H1 (cell line): ENCODE measurements at regions not wholly inside any gene's neighbourhood (a gene's known extent, or its start where the extent isn't known, plus 50 kb on each side); places are given as distances from the start of the nearest gene placed in this dataset.

ENCODE experiments used
- CTCF ChIA-PET: fragments of 300-600 bp; sonication (Branson Sonifier 250); formaldehyde crosslinking; loops from one replicate; lab custom pipeline; 2021; ENCODE audit not compliant: partially characterized antibody; lab: Charles Lee
- POLR2A ChIA-PET: fragments of 300-600 bp; sonication (Branson Sonifier 250); formaldehyde crosslinking; loops from one replicate; lab custom pipeline; 2021; ENCODE audit warnings: inconsistent platforms; ENCODE audit not compliant: partially characterized antibody; lab: Charles Lee
- DNase-seq, 2 experiments: peaks; one replicate each; pipeline versions ENCODE4 v3.0.0 to v3.0.0-alpha.2; 2010 to 2022; ENCODE audit warnings: low spot score in 2 of 2, low read depth in 1 of 2, mixed read lengths in 1 of 2
- FAIRE-seq: peaks from 2 replicates; lab custom pipeline; 2011; peaks lifted over from hg19 to GRCh38; lab: Jason Lieb, UNC
- H2AFZ ChIP-seq: 2 replicates; pipeline ENCODE4 v1.8.1; 2012; ENCODE audit warnings: low read length, inconsistent platforms
- H2AK5ac ChIP-seq: 2 replicates; pipeline ENCODE4 v1.6.1; 2013; ENCODE audit warnings: low read depth, low read length
- H2BK120ac ChIP-seq: replicated peaks from 2 replicates; pipeline ENCODE3; 2013; ENCODE audit warnings: low read depth, low read length, inconsistent platforms
- H2BK12ac ChIP-seq: 2 replicates; pipeline ENCODE4 v1.6.1; 2013; ENCODE audit warnings: low read depth, low read length
- H2BK15ac ChIP-seq: 2 replicates; pipeline ENCODE4 v1.6.1; 2013; ENCODE audit warnings: low read length
- H2BK20ac ChIP-seq: 2 replicates; pipeline ENCODE4 v1.6.1; 2013; ENCODE audit warnings: low read length
- H2BK5ac ChIP-seq: 2 replicates; pipeline ENCODE4 v1.6.1; 2013; ENCODE audit warnings: low read depth, low read length
- H3K14ac ChIP-seq: 2 replicates; pipeline ENCODE4 v1.6.1; 2013; ENCODE audit warnings: inconsistent platforms; ENCODE audit not compliant: insufficient read length
- H3K18ac ChIP-seq: 2 replicates; pipeline ENCODE4 v1.6.1; 2013; ENCODE audit warnings: low read length; ENCODE audit errors: extremely low read depth
- H3K23ac ChIP-seq: 2 replicates; pipeline ENCODE4 v1.6.1; 2013; ENCODE audit warnings: inconsistent platforms; ENCODE audit not compliant: insufficient read length
- H3K23me2 ChIP-seq: 2 replicates; pipeline ENCODE4 v1.6.1; 2013; ENCODE audit warnings: low read depth, low read length
- H3K27ac ChIP-seq: 2 replicates; pipeline ENCODE4 v1.6.1; 2011; ENCODE audit warnings: low read depth, low read length, inconsistent platforms
- H3K27me3 ChIP-seq, 4 experiments: replicated peaks in 1 of 4; 1 replicate in 1 of 4; 2 replicates in 3 of 4; pipeline versions ENCODE4 v1.6.1 to v1.8.1; 2011 to 2013; ENCODE audit warnings: low read length in 3 of 4, mild to moderate bottlenecking in 3 of 4, inconsistent platforms in 2 of 4, mixed read lengths in 2 of 4, moderate library complexity in 1 of 4; ENCODE audit not compliant: control insufficient read depth in 3 of 4, insufficient read depth in 3 of 4; ENCODE audit errors: extremely low read depth in 1 of 4
- H3K36me3 ChIP-seq, 4 experiments: 2 replicates each; pipeline versions ENCODE4 v1.6.1 to v1.8.1; 2011 to 2013; ENCODE audit warnings: mild to moderate bottlenecking in 4 of 4, low read length in 3 of 4, moderate library complexity in 2 of 4, control low read depth in 1 of 4, inconsistent platforms in 1 of 4; ENCODE audit not compliant: insufficient read depth in 4 of 4, control insufficient read depth in 2 of 4
- H3K4ac ChIP-seq: replicated peaks from 2 replicates; pipeline ENCODE3; 2013; ENCODE audit warnings: low read length, low read depth, mixed read lengths, inconsistent platforms; ENCODE audit not compliant: insufficient read length
- H3K4me1 ChIP-seq, 4 experiments: replicated peaks in 1 of 4; 1 replicate in 1 of 4; 2 replicates in 3 of 4; pipeline versions ENCODE4 v1.6.1 to v1.8.1; 2011 to 2013; ENCODE audit warnings: low read length in 3 of 4, inconsistent platforms in 2 of 4, mixed read lengths in 1 of 4; ENCODE audit not compliant: insufficient read depth in 4 of 4, control insufficient read depth in 3 of 4
- H3K4me2 ChIP-seq, 2 experiments: 2 replicates each; pipeline versions ENCODE4 v1.6.1 to v1.8.1; 2011 to 2013; ENCODE audit warnings: low read depth in 2 of 2, low read length in 2 of 2, control low read depth in 1 of 2, inconsistent platforms in 1 of 2, mild to moderate bottlenecking in 1 of 2; ENCODE audit not compliant: insufficient read depth in 1 of 2
- H3K4me3 ChIP-seq, 4 experiments: fragments of 200-600, 300-600 bp in 1 of 4; sonication (generic), shearing (Covaris generic), sonication (Bioruptor Twin) in 1 of 4; 2 replicates each; pipeline versions ENCODE4 v1.5.1 to v1.8.1; 2011 to 2016; ENCODE audit warnings: low read length in 4 of 4, low read depth in 3 of 4, control low read depth in 2 of 4, inconsistent platforms in 2 of 4, mild to moderate bottlenecking in 2 of 4, mixed read lengths in 1 of 4, moderate library complexity in 1 of 4; ENCODE audit not compliant: insufficient read depth in 2 of 4; ENCODE audit errors: extremely low read depth in 1 of 4
- H3K56ac ChIP-seq: replicated peaks from 2 replicates; pipeline ENCODE3; 2013; ENCODE audit warnings: low read depth, mild to moderate bottlenecking, mixed read lengths, low read length, inconsistent platforms; ENCODE audit not compliant: insufficient read length
- H3K79me1 ChIP-seq: 2 replicates; pipeline ENCODE4 v1.6.1; 2013; ENCODE audit warnings: low read depth, low read length, control low read depth
- H3K79me2 ChIP-seq, 2 experiments: 2 replicates each; pipeline versions ENCODE4 v1.6.1 to v1.8.1; 2012 to 2013; ENCODE audit warnings: low read length in 2 of 2, mild to moderate bottlenecking in 2 of 2, inconsistent platforms in 1 of 2; ENCODE audit not compliant: insufficient read depth in 2 of 2, control insufficient read depth in 1 of 2
- H3K9ac ChIP-seq, 4 experiments: replicated peaks in 1 of 4; 1 replicate in 1 of 4; 2 replicates in 3 of 4; pipeline versions ENCODE4 v1.6.1 to v1.8.1; 2011 to 2013; ENCODE audit warnings: low read depth in 3 of 4, low read length in 3 of 4, control low read depth in 2 of 4, mild to moderate bottlenecking in 2 of 4, moderate library complexity in 2 of 4, inconsistent platforms in 1 of 4; ENCODE audit errors: extremely low read depth in 1 of 4
- H3K9me3 ChIP-seq, 2 experiments: 2 replicates each; pipeline versions ENCODE4 v1.6.1 to v1.8.1; 2012 to 2013; ENCODE audit warnings: mild to moderate bottlenecking in 2 of 2, moderate library complexity in 2 of 2, control low read depth in 1 of 2, inconsistent platforms in 1 of 2, low read depth in 1 of 2, low read length in 1 of 2, mixed read lengths in 1 of 2; ENCODE audit not compliant: insufficient read depth in 2 of 2
- H4K20me1 ChIP-seq, 2 experiments: replicated peaks in 1 of 2; 2 replicates each; pipeline versions ENCODE3 to v1.8.1; 2011 to 2013; ENCODE audit warnings: inconsistent platforms in 2 of 2, low read length in 2 of 2, mild to moderate bottlenecking in 1 of 2; ENCODE audit not compliant: insufficient read depth in 2 of 2, control insufficient read depth in 1 of 2
- H4K5ac ChIP-seq: 2 replicates; pipeline ENCODE4 v1.6.1; 2013; ENCODE audit warnings: low read length, low read depth, mixed read lengths, inconsistent platforms; ENCODE audit not compliant: insufficient read length
- H4K8ac ChIP-seq: 2 replicates; pipeline ENCODE4 v1.8.0; 2013; ENCODE audit warnings: mild to moderate bottlenecking, moderate library complexity, low read length, inconsistent platforms; ENCODE audit not compliant: insufficient read depth; ENCODE audit errors: extremely low read depth
- H4K91ac ChIP-seq: replicated peaks from 2 replicates; pipeline ENCODE3; 2013; ENCODE audit warnings: low read length, mixed read lengths, inconsistent platforms; ENCODE audit not compliant: insufficient read length
- FOSL1 ChIP-seq: IDR thresholded peaks from 2 replicates; pipeline ENCODE4 v1.6.1; 2011; ENCODE audit warnings: mild to moderate bottlenecking, low read depth, low read length, moderate library complexity; ENCODE audit not compliant: insufficient read depth
- HDAC6 ChIP-seq: IDR thresholded peaks from one replicate; pipeline ENCODE4 v1.7.1; 2012; ENCODE audit warnings: low read depth, mild to moderate bottlenecking, inconsistent platforms, low read length, moderate library complexity
- RNF2 ChIP-seq: fragments of 200-900, 300-1000 bp; sonication (generic); IDR thresholded peaks from 2 replicates; pipeline ENCODE4 v1.7.1; 2016; ENCODE audit warnings: borderline replicate concordance, low read depth, mild to moderate bottlenecking, antibody characterized with exemption, low read length; ENCODE audit not compliant: poor library complexity, severe bottlenecking; ENCODE audit errors: missing control alignments
- SP1 ChIP-seq: IDR thresholded peaks from 2 replicates; pipeline ENCODE4 v1.6.1; 2011; ENCODE audit warnings: low read depth, low read length
- WGBS, 2 experiments: shearing (Covaris generic) in 1 of 2; methylation state at CpG; one replicate each; pipeline versions ENCODE4 v1.1.6 to v1.1.7; 2013 to 2015; ENCODE audit warnings: low lambda C conversion rate in 2 of 2, mixed read lengths in 2 of 2, inconsistent platforms in 1 of 2, low coverage in 1 of 2, missing lambda C conversion rate in 1 of 2; ENCODE audit not compliant: insufficient replicate concordance in 2 of 2, insufficient coverage in 1 of 2, insufficient read length in 1 of 2; ENCODE audit errors: extremely low coverage in 1 of 2, missing lambda C conversion rate in 1 of 2; 5-methylcytosine and 5-hydroxymethylcytosine counted together

GRCh38 chr13:66106246-66106645, 1123.9 kb downstream of the PCDH9 start:
- Histone ChIP-seq H3K14ac (no peak overlapping the region), H3K23me2 (no peaks in the 10 kb centered on the region), H3K18ac (no peak overlapping the region), H2BK120ac (no peak overlapping the region), H3K9me3 (no peaks in the 10 kb centered on the region), H3K4me1 (no peaks in the 10 kb centered on the region), H4K8ac (no peak overlapping the region), H3K4ac (no peak overlapping the region), H3K23ac (no peak overlapping the region), H2BK20ac (no peak overlapping the region), H4K20me1 (peaks cover 0 to 3% of the 10 kb centered on the region in 2 experiments), H3K79me1 (no peaks in the 10 kb centered on the region), H2AK5ac (no peak overlapping the region), H3K9ac (no peak overlapping the region), H3K27ac (no peak overlapping the region), H3K36me3 (no peaks in the 10 kb centered on the region), H4K5ac (no peak overlapping the region), H4K91ac (no peak overlapping the region), H3K4me2 (no peak overlapping the region), H3K56ac (no peak overlapping the region), H2BK5ac (no peak overlapping the region), H2BK12ac (no peak overlapping the region), H3K4me3 (no peak overlapping the region)
- DNase-seq = no peak
- POLR2A ChIA-PET = no interaction called here
- CTCF ChIA-PET = no interaction called here
- WGBS, 2 experiments = 84% methylated on average over 2 of the region's 2 CpGs; no CpG with 5 or more reads in 1 of the 2 experiments
- FAIRE-seq = no peak
- TF ChIP-seq SP1 = no peak
- TF ChIP-seq FOSL1 = no peak
- TF ChIP-seq HDAC6 = no peak
- no peak for TF ChIP-seq RNF2
- TF ChIP-seq, all 59 proteins: peak for 0
- no peak overlapping the region for H2AFZ ChIP-seq
- no peak overlapping the region for H2BK15ac ChIP-seq
- H3K27me3 ChIP-seq = no peaks in the 10 kb centered on the region
- H3K79me2 ChIP-seq = no peaks in the 10 kb centered on the region
